H1 (cell line): ENCODE measurements at regions not wholly inside any gene's neighbourhood (a gene's known extent, or its start where the extent isn't known, plus 50 kb on each side); places are given as distances from the start of the nearest gene placed in this dataset.

Experiments used
- CTCF ChIA-PET: fragments of 300-600 bp; sonication (Branson Sonifier 250); formaldehyde crosslinking; loops from one replicate; lab custom pipeline; 2021; ENCODE audit not compliant: partially characterized antibody; lab: Charles Lee
- POLR2A ChIA-PET: fragments of 300-600 bp; sonication (Branson Sonifier 250); formaldehyde crosslinking; loops from one replicate; lab custom pipeline; 2021; ENCODE audit warnings: inconsistent platforms; ENCODE audit not compliant: partially characterized antibody; lab: Charles Lee
- DNase-seq, 2 experiments: peaks; one replicate each; pipeline versions ENCODE4 v3.0.0 to v3.0.0-alpha.2; 2010 to 2022; ENCODE audit warnings: low spot score in 2 of 2, low read depth in 1 of 2, mixed read lengths in 1 of 2
- FAIRE-seq: peaks from 2 replicates; lab custom pipeline; 2011; peaks lifted over from hg19 to GRCh38; lab: Jason Lieb, UNC
- H2AFZ ChIP-seq: 2 replicates; pipeline ENCODE4 v1.8.1; 2012; ENCODE audit warnings: low read length, inconsistent platforms
- H2AK5ac ChIP-seq: 2 replicates; pipeline ENCODE4 v1.6.1; 2013; ENCODE audit warnings: low read depth, low read length
- H2BK120ac ChIP-seq: replicated peaks from 2 replicates; pipeline ENCODE3; 2013; ENCODE audit warnings: low read depth, low read length, inconsistent platforms
- H2BK12ac ChIP-seq: 2 replicates; pipeline ENCODE4 v1.6.1; 2013; ENCODE audit warnings: low read depth, low read length
- H2BK15ac ChIP-seq: 2 replicates; pipeline ENCODE4 v1.6.1; 2013; ENCODE audit warnings: low read length
- H2BK20ac ChIP-seq: 2 replicates; pipeline ENCODE4 v1.6.1; 2013; ENCODE audit warnings: low read length
- H2BK5ac ChIP-seq: 2 replicates; pipeline ENCODE4 v1.6.1; 2013; ENCODE audit warnings: low read depth, low read length
- H3K14ac ChIP-seq: 2 replicates; pipeline ENCODE4 v1.6.1; 2013; ENCODE audit warnings: inconsistent platforms; ENCODE audit not compliant: insufficient read length
- H3K18ac ChIP-seq: 2 replicates; pipeline ENCODE4 v1.6.1; 2013; ENCODE audit warnings: low read length; ENCODE audit errors: extremely low read depth
- H3K23ac ChIP-seq: 2 replicates; pipeline ENCODE4 v1.6.1; 2013; ENCODE audit warnings: inconsistent platforms; ENCODE audit not compliant: insufficient read length
- H3K23me2 ChIP-seq: 2 replicates; pipeline ENCODE4 v1.6.1; 2013; ENCODE audit warnings: low read depth, low read length
- H3K27ac ChIP-seq: 2 replicates; pipeline ENCODE4 v1.6.1; 2011; ENCODE audit warnings: low read depth, low read length, inconsistent platforms
- H3K27me3 ChIP-seq, 4 experiments: replicated peaks in 1 of 4; 1 replicate in 1 of 4; 2 replicates in 3 of 4; pipeline versions ENCODE4 v1.6.1 to v1.8.1; 2011 to 2013; ENCODE audit warnings: low read length in 3 of 4, mild to moderate bottlenecking in 3 of 4, inconsistent platforms in 2 of 4, mixed read lengths in 2 of 4, moderate library complexity in 1 of 4; ENCODE audit not compliant: control insufficient read depth in 3 of 4, insufficient read depth in 3 of 4; ENCODE audit errors: extremely low read depth in 1 of 4
- H3K36me3 ChIP-seq, 4 experiments: 2 replicates each; pipeline versions ENCODE4 v1.6.1 to v1.8.1; 2011 to 2013; ENCODE audit warnings: mild to moderate bottlenecking in 4 of 4, low read length in 3 of 4, moderate library complexity in 2 of 4, control low read depth in 1 of 4, inconsistent platforms in 1 of 4; ENCODE audit not compliant: insufficient read depth in 4 of 4, control insufficient read depth in 2 of 4
- H3K4ac ChIP-seq: replicated peaks from 2 replicates; pipeline ENCODE3; 2013; ENCODE audit warnings: low read length, low read depth, mixed read lengths, inconsistent platforms; ENCODE audit not compliant: insufficient read length
- H3K4me1 ChIP-seq, 4 experiments: replicated peaks in 1 of 4; 1 replicate in 1 of 4; 2 replicates in 3 of 4; pipeline versions ENCODE4 v1.6.1 to v1.8.1; 2011 to 2013; ENCODE audit warnings: low read length in 3 of 4, inconsistent platforms in 2 of 4, mixed read lengths in 1 of 4; ENCODE audit not compliant: insufficient read depth in 4 of 4, control insufficient read depth in 3 of 4
- H3K4me2 ChIP-seq, 2 experiments: 2 replicates each; pipeline versions ENCODE4 v1.6.1 to v1.8.1; 2011 to 2013; ENCODE audit warnings: low read depth in 2 of 2, low read length in 2 of 2, control low read depth in 1 of 2, inconsistent platforms in 1 of 2, mild to moderate bottlenecking in 1 of 2; ENCODE audit not compliant: insufficient read depth in 1 of 2
- H3K4me3 ChIP-seq, 4 experiments: fragments of 200-600, 300-600 bp in 1 of 4; sonication (generic), shearing (Covaris generic), sonication (Bioruptor Twin) in 1 of 4; 2 replicates each; pipeline versions ENCODE4 v1.5.1 to v1.8.1; 2011 to 2016; ENCODE audit warnings: low read length in 4 of 4, low read depth in 3 of 4, control low read depth in 2 of 4, inconsistent platforms in 2 of 4, mild to moderate bottlenecking in 2 of 4, mixed read lengths in 1 of 4, moderate library complexity in 1 of 4; ENCODE audit not compliant: insufficient read depth in 2 of 4; ENCODE audit errors: extremely low read depth in 1 of 4
- H3K56ac ChIP-seq: replicated peaks from 2 replicates; pipeline ENCODE3; 2013; ENCODE audit warnings: low read depth, mild to moderate bottlenecking, mixed read lengths, low read length, inconsistent platforms; ENCODE audit not compliant: insufficient read length
- H3K79me1 ChIP-seq: 2 replicates; pipeline ENCODE4 v1.6.1; 2013; ENCODE audit warnings: low read depth, low read length, control low read depth
- H3K79me2 ChIP-seq, 2 experiments: 2 replicates each; pipeline versions ENCODE4 v1.6.1 to v1.8.1; 2012 to 2013; ENCODE audit warnings: low read length in 2 of 2, mild to moderate bottlenecking in 2 of 2, inconsistent platforms in 1 of 2; ENCODE audit not compliant: insufficient read depth in 2 of 2, control insufficient read depth in 1 of 2
- H3K9ac ChIP-seq, 4 experiments: replicated peaks in 1 of 4; 1 replicate in 1 of 4; 2 replicates in 3 of 4; pipeline versions ENCODE4 v1.6.1 to v1.8.1; 2011 to 2013; ENCODE audit warnings: low read depth in 3 of 4, low read length in 3 of 4, control low read depth in 2 of 4, mild to moderate bottlenecking in 2 of 4, moderate library complexity in 2 of 4, inconsistent platforms in 1 of 4; ENCODE audit errors: extremely low read depth in 1 of 4
- H3K9me3 ChIP-seq, 2 experiments: 2 replicates each; pipeline versions ENCODE4 v1.6.1 to v1.8.1; 2012 to 2013; ENCODE audit warnings: mild to moderate bottlenecking in 2 of 2, moderate library complexity in 2 of 2, control low read depth in 1 of 2, inconsistent platforms in 1 of 2, low read depth in 1 of 2, low read length in 1 of 2, mixed read lengths in 1 of 2; ENCODE audit not compliant: insufficient read depth in 2 of 2
- H4K20me1 ChIP-seq, 2 experiments: replicated peaks in 1 of 2; 2 replicates each; pipeline versions ENCODE3 to v1.8.1; 2011 to 2013; ENCODE audit warnings: inconsistent platforms in 2 of 2, low read length in 2 of 2, mild to moderate bottlenecking in 1 of 2; ENCODE audit not compliant: insufficient read depth in 2 of 2, control insufficient read depth in 1 of 2
- H4K5ac ChIP-seq: 2 replicates; pipeline ENCODE4 v1.6.1; 2013; ENCODE audit warnings: low read length, low read depth, mixed read lengths, inconsistent platforms; ENCODE audit not compliant: insufficient read length
- H4K8ac ChIP-seq: 2 replicates; pipeline ENCODE4 v1.8.0; 2013; ENCODE audit warnings: mild to moderate bottlenecking, moderate library complexity, low read length, inconsistent platforms; ENCODE audit not compliant: insufficient read depth; ENCODE audit errors: extremely low read depth
- H4K91ac ChIP-seq: replicated peaks from 2 replicates; pipeline ENCODE3; 2013; ENCODE audit warnings: low read length, mixed read lengths, inconsistent platforms; ENCODE audit not compliant: insufficient read length
- BACH1 ChIP-seq: IDR thresholded peaks from 2 replicates; pipeline ENCODE4 v1.6.1; 2012; ENCODE audit warnings: low read length, improper control_type of control experiment
- CEBPB ChIP-seq: IDR thresholded peaks from 2 replicates; pipeline ENCODE4 v1.6.1; 2012; ENCODE audit warnings: low read depth, low read length
- CHD2 ChIP-seq: IDR thresholded peaks from 2 replicates; pipeline ENCODE4 v1.6.1; 2012; ENCODE audit warnings: low read length, improper control_type of control experiment
- EGR1 ChIP-seq: IDR thresholded peaks from 2 replicates; pipeline ENCODE4 v1.6.1; 2011; ENCODE audit warnings: low read depth, low read length, borderline replicate concordance
- EZH2 ChIP-seq: fragments of 200-600 bp; sonication (generic); IDR thresholded peaks from 2 replicates; pipeline ENCODE4 v1.7.1; 2012; ENCODE audit warnings: low read depth, mild to moderate bottlenecking, moderate library complexity, low read length, inconsistent platforms; ENCODE audit not compliant: severe bottlenecking
- FOSL1 ChIP-seq: IDR thresholded peaks from 2 replicates; pipeline ENCODE4 v1.6.1; 2011; ENCODE audit warnings: mild to moderate bottlenecking, low read depth, low read length, moderate library complexity; ENCODE audit not compliant: insufficient read depth
- JUN ChIP-seq: IDR thresholded peaks from 2 replicates; pipeline ENCODE4 v1.6.1; 2011; ENCODE audit warnings: low read depth, mild to moderate bottlenecking, improper control_type of control experiment, low read length
- JUND ChIP-seq: IDR thresholded peaks from 2 replicates; pipeline ENCODE4 v1.6.1; 2011; ENCODE audit warnings: mild to moderate bottlenecking, improper control_type of control experiment, low read length
- MAX ChIP-seq: IDR thresholded peaks from 2 replicates; pipeline ENCODE4 v1.6.1; 2012; ENCODE audit warnings: inconsistent platforms
- NRF1 ChIP-seq: IDR thresholded peaks from 2 replicates; pipeline ENCODE4 v1.6.1; 2011; ENCODE audit warnings: mild to moderate bottlenecking, low read depth, low read length, improper control_type of control experiment
- POLR2AphosphoS5 ChIP-seq: IDR thresholded peaks from 2 replicates; pipeline ENCODE4 v1.6.1; 2011; ENCODE audit warnings: low read depth, low read length
- POU5F1 ChIP-seq: IDR thresholded peaks from 2 replicates; pipeline ENCODE4 v1.6.1; 2011; ENCODE audit warnings: low read depth, mild to moderate bottlenecking, low read length, moderate library complexity
- RBBP5 ChIP-seq: IDR thresholded peaks from 2 replicates; pipeline ENCODE4 v1.7.1; 2012; ENCODE audit warnings: low read depth, mild to moderate bottlenecking, inconsistent platforms, low read length, moderate library complexity, borderline replicate concordance
- RFX5 ChIP-seq: IDR thresholded peaks from 2 replicates; pipeline ENCODE4 v1.6.1; 2011; ENCODE audit warnings: low read depth, low read length, improper control_type of control experiment, borderline replicate concordance
- RXRA ChIP-seq: IDR thresholded peaks from 2 replicates; pipeline ENCODE4 v1.6.1; 2011; ENCODE audit warnings: low read depth, mild to moderate bottlenecking, low read length, moderate library complexity; ENCODE audit not compliant: insufficient read depth
- SAP30 ChIP-seq: fragments of 300-600 bp; sonication (generic); IDR thresholded peaks from 2 replicates; pipeline ENCODE4 v1.7.1; 2012; ENCODE audit warnings: low read length, moderate library complexity, mild to moderate bottlenecking, inconsistent platforms; ENCODE audit not compliant: insufficient read depth, insufficient replicate concordance
- WGBS, 2 experiments: shearing (Covaris generic) in 1 of 2; methylation state at CpG; one replicate each; pipeline versions ENCODE4 v1.1.6 to v1.1.7; 2013 to 2015; ENCODE audit warnings: low lambda C conversion rate in 2 of 2, mixed read lengths in 2 of 2, inconsistent platforms in 1 of 2, low coverage in 1 of 2, missing lambda C conversion rate in 1 of 2; ENCODE audit not compliant: insufficient replicate concordance in 2 of 2, insufficient coverage in 1 of 2, insufficient read length in 1 of 2; ENCODE audit errors: extremely low coverage in 1 of 2, missing lambda C conversion rate in 1 of 2; 5-methylcytosine and 5-hydroxymethylcytosine counted together

GRCh38 chr4:23547096-23547495, 342.8 kb downstream of the PPARGC1A start:
- WGBS, 2 experiments = 94% methylated on average over 2 of the region's 2 CpGs; no CpG with 5 or more reads in 1 of the 2 experiments
- Histone ChIP-seq H2BK15ac (no peak overlapping the region), H4K5ac (no peak overlapping the region), H4K8ac (no peak overlapping the region), H4K20me1 (no peaks in the 10 kb centered on the region), H3K23me2 (no peaks in the 10 kb centered on the region; the same call in 1 of the 2 replicates), H3K79me1 (no peaks in the 10 kb centered on the region), H3K9me3 (no peaks in the 10 kb centered on the region), H3K9ac (no peak overlapping the region), H3K36me3 (no peaks in the 10 kb centered on the region), H2BK20ac (no peak overlapping the region), H2AFZ (no peak overlapping the region), H2BK120ac (no peak overlapping the region), H3K56ac (no peak overlapping the region), H3K14ac (no peak overlapping the region), H3K4ac (no peak overlapping the region), H4K91ac (no peak overlapping the region), H3K4me3 (no peak overlapping the region), H3K23ac (no peak overlapping the region), H2AK5ac (no peak overlapping the region), H3K27ac (no peak overlapping the region), H3K18ac (no peak overlapping the region), H3K4me1 (0 out of 7 replicates have a peak, but pooled peaks cover 0 to 5% (median 1%) of the 10 kb centered on the region in 4 experiments), H3K27me3 (peaks cover 0 to 1% (median 0%) of the 10 kb centered on the region in 4 experiments; a peak in 1 of 7 replicates), H3K4me2 (no peak overlapping the region), H2BK12ac (no peak overlapping the region), H3K79me2 (no peaks in the 10 kb centered on the region), H2BK5ac (no peak overlapping the region)
- POLR2A ChIA-PET = interaction anchor here (0.7 kb wide), 1 partner anchor 36 kb away, joined by 3 read pairs; no protein-coding TSS in a partner anchor
- DNase-seq = no peak
- CTCF ChIA-PET = no interaction called here
- no peak for FAIRE-seq
- TF ChIP-seq MAX = no peak
- TF ChIP-seq JUND = no peak
- no peak for TF ChIP-seq RBBP5
- TF ChIP-seq POU5F1 = no peak
- no peak for TF ChIP-seq BACH1
- TF ChIP-seq CEBPB = no peak
- TF ChIP-seq CHD2 = no peak
- no peak for TF ChIP-seq POLR2AphosphoS5
- no peak for TF ChIP-seq FOSL1
- TF ChIP-seq RFX5 = no peak
- no peak for TF ChIP-seq JUN
- no peak for TF ChIP-seq RXRA
- no peak for TF ChIP-seq EZH2
- no peak for TF ChIP-seq EGR1
- no peak for TF ChIP-seq NRF1
- no peak for TF ChIP-seq SAP30
